GM23338 (cell line): ENCODE measurements at regions not wholly inside any gene's neighbourhood (a gene's known extent, or its start where the extent isn't known, plus 50 kb on each side); places are given as distances from the start of the nearest gene placed in this dataset.

Source experiments
- ATAC-seq: fragments of 200-7000 bp; cut with Tn5 transposase; 3 replicates; pipeline ENCODE4 v1.9.1; 2020
- DNase-seq: peaks from one replicate; pipeline ENCODE4 v3.0.0-alpha.2; 2015; ENCODE audit warnings: low spot score
- H2AFZ ChIP-seq: fragments of 200-600 bp; sonication (generic); 2 replicates; pipeline ENCODE4 v1.8.0; 2016; ENCODE audit warnings: antibody characterized with exemption, mild to moderate bottlenecking, moderate library complexity
- H3F3A ChIP-seq: fragments of 200-600 bp; sonication (generic); replicated peaks from 2 replicates; pipeline ENCODE4 v1.8.0; 2017; ENCODE audit warnings: antibody characterized with exemption, mixed run types, low read depth
- H3K27ac ChIP-seq: fragments of 200-600 bp; sonication (generic); 2 replicates; pipeline ENCODE4 v1.6.1; 2016; ENCODE audit warnings: low read depth
- H3K27me3 ChIP-seq: fragments of 200-600 bp; sonication (generic); 2 replicates; pipeline ENCODE4 v1.8.0; 2016; ENCODE audit warnings: mild to moderate bottlenecking, mixed run types, moderate library complexity; ENCODE audit not compliant: insufficient read depth
- H3K36me3 ChIP-seq: fragments of 200-600 bp; sonication (generic); 2 replicates; pipeline ENCODE4 v1.8.0; 2016; ENCODE audit warnings: mild to moderate bottlenecking; ENCODE audit not compliant: insufficient read depth
- H3K4me1 ChIP-seq: fragments of 200-600 bp; sonication (generic); 2 replicates; pipeline ENCODE4 v1.8.0; 2016; ENCODE audit warnings: mild to moderate bottlenecking, moderate library complexity; ENCODE audit not compliant: insufficient read depth
- H3K4me2 ChIP-seq: fragments of 200-600 bp; sonication (generic); 2 replicates; pipeline ENCODE4 v1.7.1; 2017; ENCODE audit warnings: mixed run types
- H3K4me3 ChIP-seq: fragments of 200-600 bp; sonication (generic); 2 replicates; pipeline ENCODE4 v1.6.1; 2016; ENCODE audit warnings: mixed run types
- H3K79me2 ChIP-seq: fragments of 200-600 bp; sonication (generic); replicated peaks from 2 replicates; pipeline ENCODE4 v1.8.0; 2017; ENCODE audit warnings: mild to moderate bottlenecking; ENCODE audit not compliant: insufficient read depth
- H3K9me2 ChIP-seq: fragments of 200-600 bp; sonication (generic); 2 replicates; pipeline ENCODE4 v1.8.0; 2017; ENCODE audit not compliant: insufficient read depth
- H4K20me1 ChIP-seq: fragments of 200-600 bp; sonication (generic); replicated peaks from 2 replicates; pipeline ENCODE4 v1.8.0; 2017; ENCODE audit warnings: mild to moderate bottlenecking; ENCODE audit not compliant: insufficient read depth
- H3K27ac Mint-ChIP-seq: 2 replicates; pipeline ENCODE4 v1.8.0; 2020; ENCODE audit warnings: inconsistent platforms, mild to moderate bottlenecking, moderate library complexity, mixed read lengths
- H3K27me3 Mint-ChIP-seq: 3 replicates; pipeline ENCODE4 v1.8.0; 2022; ENCODE audit warnings: low read depth, mild to moderate bottlenecking, moderate library complexity, mixed read lengths, inconsistent platforms; ENCODE audit not compliant: insufficient read depth, poor library complexity
- H3K36me3 Mint-ChIP-seq: 3 replicates; pipeline ENCODE4 v1.8.0; 2021; ENCODE audit warnings: low read depth, mild to moderate bottlenecking, inconsistent platforms, moderate library complexity, mixed read lengths
- H3K4me1 Mint-ChIP-seq: 3 replicates; pipeline ENCODE4 v1.8.0; 2020; ENCODE audit warnings: mild to moderate bottlenecking, inconsistent platforms, mixed read lengths
- H3K4me3 Mint-ChIP-seq: 3 replicates; pipeline ENCODE4 v1.8.0; 2021; ENCODE audit warnings: moderate library complexity, mild to moderate bottlenecking, inconsistent platforms, mixed read lengths
- H3K9me3 Mint-ChIP-seq: 3 replicates; pipeline ENCODE4 v1.8.0; 2020; ENCODE audit warnings: moderate library complexity, mild to moderate bottlenecking, inconsistent platforms, mixed read lengths
- CREB1 ChIP-seq: fragments of 250-450 bp; sonication (Bioruptor Pico); IDR thresholded peaks from 2 replicates; pipeline ENCODE4 v1.5.0; 2020; ENCODE audit warnings: low read depth, mild to moderate bottlenecking, moderate library complexity
- CTCF ChIP-seq, 2 experiments: fragments of 200-600 bp in 1 of 2; sonication (generic) in 1 of 2; conservative IDR thresholded peaks; 2 replicates each; pipeline versions ENCODE4 v1.5.1 to v1.6.1; 2016 to 2017; ENCODE audit warnings: antibody characterized with exemption in 2 of 2, low read depth in 2 of 2, mild to moderate bottlenecking in 2 of 2, moderate library complexity in 1 of 2
- ETS1 ChIP-seq: IDR thresholded peaks from 2 replicates; pipeline ENCODE4 v1.6.1; 2016; ENCODE audit warnings: antibody characterized with exemption
- EZH2 ChIP-seq: fragments of 200-600 bp; sonication (generic); IDR thresholded peaks from one replicate; pipeline ENCODE4 v1.8.0; 2017; ENCODE audit warnings: antibody characterized with exemption, mild to moderate bottlenecking, low read depth; ENCODE audit not compliant: unreplicated experiment
- EZH2phosphoT487 ChIP-seq: fragments of 200-600 bp; sonication (generic); IDR thresholded peaks from one replicate; pipeline ENCODE4 v1.8.1; 2018; ENCODE audit warnings: antibody characterized with exemption; ENCODE audit not compliant: unreplicated experiment
- JUNB ChIP-seq: IDR thresholded peaks from one replicate; pipeline ENCODE4 v1.6.1; 2016; ENCODE audit warnings: antibody characterized with exemption; ENCODE audit not compliant: unreplicated experiment
- NANOG ChIP-seq: IDR thresholded peaks from 2 replicates; pipeline ENCODE4 v1.6.1; 2016; ENCODE audit warnings: antibody characterized with exemption, borderline replicate concordance
- REST ChIP-seq: IDR thresholded peaks from one replicate; pipeline ENCODE4 v1.6.1; 2018; ENCODE audit warnings: antibody characterized with exemption; ENCODE audit not compliant: unreplicated experiment
- STAT1 ChIP-seq: IDR thresholded peaks from one replicate; pipeline ENCODE4 v1.6.1; 2016; ENCODE audit warnings: antibody characterized with exemption; ENCODE audit not compliant: unreplicated experiment
- ZNF114 ChIP-seq: fragments of 250-450 bp; sonication (Bioruptor Pico); IDR thresholded peaks from 2 replicates; pipeline ENCODE4 v1.5.0; 2020; ENCODE audit warnings: mild to moderate bottlenecking, moderate library complexity
- ZNF331 ChIP-seq: fragments of 250-450 bp; sonication (Bioruptor Pico); IDR thresholded peaks from 2 replicates; pipeline ENCODE4 v1.5.0; 2020; ENCODE audit warnings: low read depth, mild to moderate bottlenecking, moderate library complexity

- TF ChIP-seq REST = no peak
- TF ChIP-seq CREB1 (CRISPR knock-in tag) = no peak
- no peak for TF ChIP-seq ZNF331 (CRISPR knock-in tag)
- TF ChIP-seq ZNF114 = no peak
These were observed 85.6 kb upstream of the SALL3 start (continued) for GRCh38 chr18:78894033-78894305.

GRCh38 chr18:78895207-78896001 lies 84.2 kb upstream of the SALL3 start:
- Histone ChIP-seq H3K36me3 (no peaks in the 10 kb centered on the region; the same call in 1 of the 2 replicates), H3F3A (no peaks in the 10 kb centered on the region), H3K4me2 (no peak overlapping the region), H3K27ac (no peak overlapping the region), H3K4me3 (no peak overlapping the region), H2AFZ (no peak overlapping the region), H3K79me2 (no peaks in the 10 kb centered on the region), H3K4me1 (no peaks in the 10 kb centered on the region), H4K20me1 (no peaks in the 10 kb centered on the region), H3K27me3 (no peaks in the 10 kb centered on the region), H3K9me2 (no peaks in the 10 kb centered on the region; the same call in 1 of the 2 replicates)
- Mint-ChIP-seq H3K27me3 (peaks cover 1% of the 10 kb centered on the region), H3K4me1 (no peaks in the 10 kb centered on the region), H3K9me3 (peaks cover 97% of the 10 kb centered on the region), H3K4me3 (no peak overlapping the region), H3K27ac (no peak overlapping the region), H3K36me3 (peaks cover 26% of the 10 kb centered on the region)
- DNase-seq (no peak), ATAC-seq (no peak)
- TF ChIP-seq ETS1 = no peak
- no peak for TF ChIP-seq CTCF (conservative IDR thresholded peaks at IDR 0.05; ENCODE audit: low read depth in 2 of 2)
- TF ChIP-seq ZNF114 = no peak
- no peak for TF ChIP-seq JUNB
- no peak for TF ChIP-seq CREB1 (CRISPR knock-in tag)
- no peak for TF ChIP-seq STAT1
- no peak for TF ChIP-seq NANOG
- no peak for TF ChIP-seq EZH2
- TF ChIP-seq REST = no peak
- TF ChIP-seq EZH2phosphoT487 = no peak
